H9 (cell line): ENCODE measurements at regions not wholly inside any gene's neighbourhood (a gene's known extent, or its start where the extent isn't known, plus 50 kb on each side); places are given as distances from the start of the nearest gene placed in this dataset.

Experiments used
- DNase-seq: peaks from one replicate; pipeline ENCODE4 v3.0.0-alpha.2; 2017
- H2AFZ ChIP-seq: one replicate; pipeline ENCODE4 v1.6.1; 2013; ENCODE audit warnings: mild to moderate bottlenecking, low read length, control low read depth, moderate library complexity
- H2AK5ac ChIP-seq: 2 replicates; pipeline ENCODE4 v1.6.1; 2013; ENCODE audit warnings: low read length, control low read depth, mixed read lengths; ENCODE audit not compliant: insufficient read length
- H2BK120ac ChIP-seq: one replicate; pipeline ENCODE4 v1.6.1; 2013; ENCODE audit warnings: low read depth, mild to moderate bottlenecking, low read length, control low read depth, inconsistent platforms; ENCODE audit not compliant: poor library complexity, severe bottlenecking
- H2BK12ac ChIP-seq: 2 replicates; pipeline ENCODE4 v1.6.1; 2013; ENCODE audit warnings: low read length, control low read depth, mixed read lengths, low read depth; ENCODE audit not compliant: insufficient read length
- H2BK15ac ChIP-seq: 2 replicates; pipeline ENCODE4 v1.6.1; 2013; ENCODE audit warnings: low read depth, low read length, control low read depth
- H2BK20ac ChIP-seq: one replicate; pipeline ENCODE4 v1.6.1; 2013; ENCODE audit warnings: low read depth, mild to moderate bottlenecking, low read length, control low read depth, inconsistent platforms; ENCODE audit not compliant: poor library complexity, severe bottlenecking
- H2BK5ac ChIP-seq: 2 replicates; pipeline ENCODE4 v1.6.1; 2013; ENCODE audit warnings: low read length, control low read depth, mixed read lengths; ENCODE audit not compliant: insufficient read length
- H3K14ac ChIP-seq: 2 replicates; pipeline ENCODE4 v1.6.1; 2013; ENCODE audit warnings: low read length, control low read depth; ENCODE audit not compliant: insufficient read depth
- H3K18ac ChIP-seq: 2 replicates; pipeline ENCODE4 v1.6.1; 2013; ENCODE audit warnings: low read depth, mild to moderate bottlenecking, mixed read lengths, low read length, control low read depth; ENCODE audit not compliant: insufficient read length
- H3K23ac ChIP-seq: 2 replicates; pipeline ENCODE4 v1.6.1; 2013; ENCODE audit warnings: low read length, control low read depth, mixed read lengths, low read depth; ENCODE audit not compliant: insufficient read length
- H3K23me2 ChIP-seq: 2 replicates; pipeline ENCODE4 v1.6.1; 2013; ENCODE audit warnings: low read depth, mild to moderate bottlenecking, mixed read lengths, low read length, control low read depth; ENCODE audit not compliant: insufficient read length, poor library complexity, severe bottlenecking
- H3K27ac ChIP-seq: 2 replicates; pipeline ENCODE4 v1.5.1; 2013; ENCODE audit warnings: low read length, control low read depth, mixed read lengths, low read depth; ENCODE audit not compliant: insufficient read length
- H3K27me3 ChIP-seq: 2 replicates; pipeline ENCODE4 v1.6.1; 2013; ENCODE audit warnings: low read length, control low read depth, inconsistent platforms; ENCODE audit not compliant: insufficient read depth
- H3K4ac ChIP-seq: 2 replicates; pipeline ENCODE4 v1.6.1; 2013; ENCODE audit warnings: low read depth, mild to moderate bottlenecking, control low read depth, inconsistent platforms, low read length, moderate library complexity
- H3K4me1 ChIP-seq: 2 replicates; pipeline ENCODE4 v1.6.1; 2013; ENCODE audit warnings: low read length, control low read depth, inconsistent platforms; ENCODE audit not compliant: insufficient read depth
- H3K4me2 ChIP-seq: 2 replicates; pipeline ENCODE4 v1.6.1; 2013; ENCODE audit warnings: low read length, control low read depth, mixed read lengths; ENCODE audit not compliant: insufficient read length, insufficient read depth
- H3K56ac ChIP-seq: 2 replicates; pipeline ENCODE4 v1.6.1; 2013; ENCODE audit warnings: low read depth, mild to moderate bottlenecking, mixed read lengths, low read length, control low read depth; ENCODE audit not compliant: insufficient read length
- H3K79me1 ChIP-seq: 2 replicates; pipeline ENCODE4 v1.6.1; 2013; ENCODE audit warnings: low read depth, mild to moderate bottlenecking, moderate library complexity, low read length, control low read depth, inconsistent platforms; ENCODE audit not compliant: insufficient read depth, poor library complexity, severe bottlenecking
- H3K79me2 ChIP-seq: 2 replicates; pipeline ENCODE4 v1.6.1; 2013; ENCODE audit warnings: low read length, control low read depth, inconsistent platforms; ENCODE audit not compliant: insufficient read depth
- H3K9ac ChIP-seq: 2 replicates; pipeline ENCODE4 v1.6.1; 2013; ENCODE audit warnings: low read length, control low read depth, mixed read lengths; ENCODE audit not compliant: insufficient read length; ENCODE audit errors: extremely low read depth
- H3K9me3 ChIP-seq: one replicate; pipeline ENCODE4 v1.6.1; 2013; ENCODE audit warnings: low read depth, low read length, inconsistent platforms; ENCODE audit not compliant: control insufficient read depth
- H3T11ph ChIP-seq: one replicate; pipeline ENCODE4 v1.6.1; 2013; ENCODE audit warnings: mild to moderate bottlenecking, low read length, control low read depth, inconsistent platforms
- H4K20me1 ChIP-seq: one replicate; pipeline ENCODE4 v1.6.1; 2013; ENCODE audit not compliant: control insufficient read depth, insufficient read length, insufficient read depth
- H4K5ac ChIP-seq: 2 replicates; pipeline ENCODE4 v1.6.1; 2013; ENCODE audit warnings: low read depth, mild to moderate bottlenecking, mixed read lengths, low read length, control low read depth; ENCODE audit not compliant: insufficient read length
- H4K8ac ChIP-seq: replicated peaks from 2 replicates; pipeline ENCODE4 v1.6.1; 2013; ENCODE audit warnings: low read length, control low read depth, mixed read lengths, low read depth; ENCODE audit not compliant: insufficient read length
- H4K91ac ChIP-seq: 2 replicates; pipeline ENCODE4 v1.6.1; 2013; ENCODE audit warnings: low read depth, mild to moderate bottlenecking, moderate library complexity, mixed read lengths, low read length, control low read depth; ENCODE audit not compliant: insufficient read length
- H3K27ac Mint-ChIP-seq, 3 experiments: 2 replicates in 2 of 3; 3 replicates in 1 of 3; pipeline ENCODE4 v1.8.0; 2020 to 2021; ENCODE audit warnings: mixed read lengths in 3 of 3, mild to moderate bottlenecking in 1 of 3, moderate library complexity in 1 of 3
- H3K27me3 Mint-ChIP-seq: 2 replicates; pipeline ENCODE4 v1.8.0; 2021; ENCODE audit warnings: low read depth, mild to moderate bottlenecking, moderate library complexity, mixed read lengths
- H3K36me3 Mint-ChIP-seq, 3 experiments: 2 replicates in 2 of 3; 3 replicates in 1 of 3; pipeline ENCODE4 v1.8.0; 2020 to 2021; ENCODE audit warnings: low read depth in 3 of 3, mixed read lengths in 3 of 3; ENCODE audit not compliant: insufficient read depth in 1 of 3
- H3K4me1 Mint-ChIP-seq, 2 experiments: 2 replicates each; pipeline ENCODE4 v1.8.0; 2020; ENCODE audit warnings: mixed read lengths in 2 of 2
- H3K4me3 Mint-ChIP-seq, 2 experiments: 2 replicates in 1 of 2; 3 replicates in 1 of 2; pipeline ENCODE4 v1.8.0; 2020 to 2021; ENCODE audit warnings: mild to moderate bottlenecking in 2 of 2, mixed read lengths in 2 of 2, moderate library complexity in 1 of 2
- H3K9me3 Mint-ChIP-seq, 2 experiments: 2 replicates in 1 of 2; 3 replicates in 1 of 2; pipeline ENCODE4 v1.8.0; 2020; ENCODE audit warnings: mild to moderate bottlenecking in 2 of 2, mixed read lengths in 2 of 2, moderate library complexity in 1 of 2
- CTCF ChIP-seq: fragments of 200-600 bp; sonication (generic); conservative IDR thresholded peaks from 3 replicates; pipeline ENCODE4 v1.8.0; 2021; ENCODE audit warnings: antibody characterized with exemption, mild to moderate bottlenecking
- WGBS: extraction: QIAGEN DNeasy Blood & Tissue Kit; methylation state at CpG from one replicate; pipeline ENCODE4 v1.1.7; 2013; ENCODE audit warnings: missing lambda C conversion rate, low lambda C conversion rate, mixed read lengths; ENCODE audit not compliant: insufficient read length; ENCODE audit errors: extremely low coverage; 5-methylcytosine and 5-hydroxymethylcytosine counted together

DNA sequence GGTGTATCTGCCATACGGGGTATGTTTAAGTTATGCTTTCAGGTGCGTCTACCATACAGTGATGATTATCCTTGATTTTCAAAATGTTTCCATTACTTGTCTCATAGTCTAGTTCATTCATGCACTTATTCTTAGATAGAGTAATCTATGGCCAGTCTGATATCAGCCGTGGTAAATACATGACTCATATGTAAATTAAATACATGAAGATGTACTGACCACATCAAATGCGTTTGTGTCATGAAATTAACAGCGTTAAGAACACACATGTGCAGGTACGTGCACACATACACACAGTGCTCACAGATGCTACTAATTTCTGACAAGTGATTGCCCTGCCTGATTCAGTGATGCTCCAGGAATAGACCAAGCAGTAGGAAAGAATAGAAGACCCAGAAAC, 75.2 kb upstream of the EXOC1L start:
- no peak for TF ChIP-seq CTCF

More for the DNA sequence above, 75.2 kb upstream of the EXOC1L start:
- Histone ChIP-seq H4K20me1 (no peaks in the 10 kb centered on the region), H2BK120ac (no peak overlapping the region), H2AK5ac (no peak overlapping the region), H2BK12ac (no peak overlapping the region), H2AFZ (no peak overlapping the region), H3K4ac (no peak overlapping the region), H2BK20ac (no peak overlapping the region), H3K14ac (no peak overlapping the region), H3K56ac (no peak overlapping the region), H3K23me2 (no peaks in the 10 kb centered on the region), H4K5ac (no peak overlapping the region), H2BK5ac (no peak overlapping the region), H3K9me3 (no peaks in the 10 kb centered on the region), H3K9ac (no peak overlapping the region), H3K79me2 (no peaks in the 10 kb centered on the region), H4K91ac (no peak overlapping the region), H3T11ph (no peak overlapping the region), H3K27ac (no peak overlapping the region), H3K23ac (no peak overlapping the region), H3K79me1 (no peaks in the 10 kb centered on the region), H3K18ac (no peak overlapping the region), H3K27me3 (no peaks in the 10 kb centered on the region), H3K4me2 (no peak overlapping the region), H2BK15ac (no peak overlapping the region), H3K4me1 (no peaks in the 10 kb centered on the region), H4K8ac (no peak overlapping the region)
- no peaks in the 10 kb centered on the region for H3K36me3 Mint-ChIP-seq
- H3K4me1 Mint-ChIP-seq = peaks cover 0 to 2% of the 10 kb centered on the region in 2 experiments; a peak in 3 of 4 replicates
- no CpG with 5 or more reads among the region's 6 CpGs for WGBS
- peaks cover 5% of the 10 kb centered on the region for H3K27me3 Mint-ChIP-seq
- H3K9me3 Mint-ChIP-seq = no peaks in the 10 kb centered on the region; a peak in 1 of 5 replicates
- H3K4me3 Mint-ChIP-seq = no peak overlapping the region
- H3K27ac Mint-ChIP-seq = no peak overlapping the region
- DNase-seq = no peak
